IMR-90 (cell line): ENCODE measurements at regions not wholly inside any gene's neighbourhood (a gene's known extent, or its start where the extent isn't known, plus 50 kb on each side); places are given as distances from the start of the nearest gene placed in this dataset.

ENCODE experiments used
- BHLHE40 ChIP-seq: fragments of 150-350 bp; IDR thresholded peaks from 2 replicates; pipeline ENCODE4 v1.6.1; 2016; ENCODE audit warnings: mild to moderate bottlenecking, low read depth, low read length
- CEBPB ChIP-seq: IDR thresholded peaks from 2 replicates; pipeline ENCODE4 v1.6.1; 2012; ENCODE audit warnings: low read depth, low read length, improper control_type of control experiment
- CTCF ChIP-seq: conservative IDR thresholded peaks from 2 replicates; pipeline ENCODE4 v1.5.1; 2012; ENCODE audit warnings: mild to moderate bottlenecking, low read depth, low read length, improper control_type of control experiment
- FOS ChIP-seq: fragments of 150-350 bp; IDR thresholded peaks from 2 replicates; pipeline ENCODE4 v1.6.1; 2016; ENCODE audit warnings: low read depth, low read length
- MAFK ChIP-seq: IDR thresholded peaks from 2 replicates; pipeline ENCODE4 v1.6.1; 2012; ENCODE audit warnings: low read depth, low read length, improper control_type of control experiment
- MAZ ChIP-seq: IDR thresholded peaks from 2 replicates; pipeline ENCODE4 v1.6.1; 2012; ENCODE audit warnings: low read depth, mild to moderate bottlenecking, low read length, improper control_type of control experiment, moderate library complexity, borderline replicate concordance
- MXI1 ChIP-seq: IDR thresholded peaks from 2 replicates; pipeline ENCODE4 v1.6.1; 2012; ENCODE audit warnings: low read depth, mild to moderate bottlenecking, low read length, moderate library complexity, borderline replicate concordance
- POLR2A ChIP-seq: IDR thresholded peaks from 2 replicates; pipeline ENCODE4 v1.6.1; 2012; ENCODE audit warnings: mild to moderate bottlenecking, low read depth, low read length
- RCOR1 ChIP-seq: IDR thresholded peaks from 2 replicates; pipeline ENCODE4 v1.6.1; 2012; ENCODE audit warnings: mild to moderate bottlenecking, low read length, improper control_type of control experiment; ENCODE audit not compliant: insufficient replicate concordance
- RFX5 ChIP-seq: IDR thresholded peaks from 2 replicates; pipeline ENCODE4 v1.8.0; 2012; ENCODE audit warnings: low read depth, mild to moderate bottlenecking, low read length, moderate library complexity
- USF2 ChIP-seq: fragments of 150-350 bp; IDR thresholded peaks from 2 replicates; pipeline ENCODE4 v1.6.1; 2017; ENCODE audit warnings: mild to moderate bottlenecking, antibody characterized with exemption, low read length, low read depth
- TF ChIP-seq, protein P1 (sequence below): fragments of 150-350 bp; IDR thresholded peaks from 2 replicates; pipeline ENCODE4 v1.6.1; 2016; ENCODE audit warnings: low read depth, mild to moderate bottlenecking, low read length, moderate library complexity, borderline replicate concordance

- TF ChIP-seq FOS (no peak), CTCF (no peak), BHLHE40 (no peak), CEBPB (no peak), POLR2A (no peak), USF2 (no peak), RCOR1 (no peak), MAFK (no peak), RFX5 (no peak), MXI1 (no peak), MAZ (no peak)
- TF ChIP-seq, protein P1, sequence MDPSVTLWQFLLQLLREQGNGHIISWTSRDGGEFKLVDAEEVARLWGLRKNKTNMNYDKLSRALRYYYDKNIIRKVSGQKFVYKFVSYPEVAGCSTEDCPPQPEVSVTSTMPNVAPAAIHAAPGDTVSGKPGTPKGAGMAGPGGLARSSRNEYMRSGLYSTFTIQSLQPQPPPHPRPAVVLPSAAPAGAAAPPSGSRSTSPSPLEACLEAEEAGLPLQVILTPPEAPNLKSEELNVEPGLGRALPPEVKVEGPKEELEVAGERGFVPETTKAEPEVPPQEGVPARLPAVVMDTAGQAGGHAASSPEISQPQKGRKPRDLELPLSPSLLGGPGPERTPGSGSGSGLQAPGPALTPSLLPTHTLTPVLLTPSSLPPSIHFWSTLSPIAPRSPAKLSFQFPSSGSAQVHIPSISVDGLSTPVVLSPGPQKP: no peak
Observed at GRCh38 chr2:33704406-33704855, 105.3 kb upstream of the FAM98A start.
